ENCODE measurements at regions not wholly inside any gene's neighbourhood (a gene's known extent, or its start where the extent isn't known, plus 50 kb on each side); places are given as distances from the start of the nearest gene placed in this dataset.

- H3K27me3 Mint-ChIP-seq (ENCODE audit: low read depth): no peaks in the 10 kb centered on the region
- TF ChIP-seq CTCF (IDR thresholded peaks at IDR 0.05; ENCODE audit: unreplicated experiment in 3 of 3): no peak
- H3K4me1 Mint-ChIP-seq: no peaks in the 10 kb centered on the region
- H3K9me3 Mint-ChIP-seq: peaks cover 5% of the 10 kb centered on the region
- no peak overlapping the region for H3K27ac Mint-ChIP-seq
- H3K4me3 Mint-ChIP-seq: no peak overlapping the region
- H3K36me3 Mint-ChIP-seq (ENCODE audit: low read depth): no peaks in the 10 kb centered on the region
These were observed 85.9 kb upstream of the UGT8 start for GRCh38 chr4:114512595-114513295.

GRCh38 chr4:114519368-114519767, 79.2 kb upstream of the UGT8 start:
- no peaks in the 10 kb centered on the region for H3K27me3 Mint-ChIP-seq (ENCODE audit: low read depth)
- H3K4me3 Mint-ChIP-seq: no peak overlapping the region
- no peak for TF ChIP-seq CTCF (IDR thresholded peaks at IDR 0.05; ENCODE audit: unreplicated experiment in 3 of 3)
- H3K9me3 Mint-ChIP-seq: peaks cover 24% of the 10 kb centered on the region
- H3K4me1 Mint-ChIP-seq: no peaks in the 10 kb centered on the region
- H3K27ac Mint-ChIP-seq: no peak overlapping the region
- no peaks in the 10 kb centered on the region for H3K36me3 Mint-ChIP-seq (ENCODE audit: low read depth)

GRCh38 chr4:114527170-114527569, 71.4 kb upstream of the UGT8 start:
- Mint-ChIP-seq H3K27ac (no peak overlapping the region), H3K27me3 (ENCODE audit: low read depth) (no peaks in the 10 kb centered on the region), H3K4me3 (no peak overlapping the region), H3K4me1 (peaks cover 5% of the 10 kb centered on the region), H3K36me3 (ENCODE audit: low read depth) (no peaks in the 10 kb centered on the region), H3K9me3 (peaks cover 20% of the 10 kb centered on the region)
- no peak for TF ChIP-seq CTCF (IDR thresholded peaks at IDR 0.05; ENCODE audit: unreplicated experiment in 3 of 3)

GRCh38 chr4:114527637-114528036, 71.0 kb upstream of the UGT8 start:
- Mint-ChIP-seq H3K4me1 (peaks cover 5% of the 10 kb centered on the region), H3K27ac (no peak overlapping the region), H3K36me3 (ENCODE audit: low read depth) (no peaks in the 10 kb centered on the region), H3K27me3 (ENCODE audit: low read depth) (no peaks in the 10 kb centered on the region), H3K9me3 (peaks cover 19% of the 10 kb centered on the region), H3K4me3 (no peak overlapping the region)
- no peak for TF ChIP-seq CTCF (IDR thresholded peaks at IDR 0.05; ENCODE audit: unreplicated experiment in 3 of 3)

- Mint-ChIP-seq H3K36me3 (ENCODE audit: low read depth) (no peaks in the 10 kb centered on the region), H3K4me1 (no peaks in the 10 kb centered on the region), H3K27me3 (ENCODE audit: low read depth) (no peaks in the 10 kb centered on the region), H3K9me3 (peaks cover 2% of the 10 kb centered on the region), H3K27ac (no peak overlapping the region), H3K4me3 (no peak overlapping the region)
- TF ChIP-seq CTCF (IDR thresholded peaks at IDR 0.05; ENCODE audit: unreplicated experiment in 3 of 3): no peak
These were observed 62.9 kb upstream of the UGT8 start for GRCh38 chr4:114535725-114536124.

- Mint-ChIP-seq H3K4me1 (no peaks in the 10 kb centered on the region), H3K27me3 (ENCODE audit: low read depth) (no peaks in the 10 kb centered on the region), H3K27ac (no peak overlapping the region), H3K9me3 (peaks cover 2% of the 10 kb centered on the region), H3K36me3 (ENCODE audit: low read depth) (no peaks in the 10 kb centered on the region), H3K4me3 (no peak overlapping the region)
- no peak for TF ChIP-seq CTCF (IDR thresholded peaks at IDR 0.05; ENCODE audit: unreplicated experiment in 3 of 3)
These were observed 61.3 kb upstream of the UGT8 start for GRCh38 chr4:114537352-114537751.
